ENCODE measurements at regions not wholly inside any gene's neighbourhood (a gene's known extent, or its start where the extent isn't known, plus 50 kb on each side); places are given as distances from the start of the nearest gene placed in this dataset.

GRCh38 chr18:47719096-47719780 is 211.2 kb downstream of the SMAD2 start:
- Histone ChIP-seq H3K4me1 (ENCODE audit: control insufficient read depth in 1 of 2, insufficient read depth in 2 of 2, low read length in 2 of 2) (no peaks in the 10 kb centered on the region), H4K20me1 (ENCODE audit: insufficient read depth, low read length) (no peaks in the 10 kb centered on the region), H3K9ac (ENCODE audit: insufficient read depth, low read length, poor library complexity, severe bottlenecking) (no peak overlapping the region), H3K4me2 (replicated peaks; ENCODE audit: extremely low read depth, low read length, poor library complexity, severe bottlenecking) (no peak overlapping the region), H3K4me3 (replicated peaks in 1 of 3; ENCODE audit: low read depth in 2 of 3, low read length in 3 of 3) (no peak overlapping the region), H3K36me3 (replicated peaks in 1 of 2; ENCODE audit: control insufficient read depth in 1 of 2, insufficient read depth in 2 of 2, low read length in 2 of 2) (no peaks in the 10 kb centered on the region), H2AFZ (ENCODE audit: insufficient read depth, low read depth, low read length, poor library complexity, severe bottlenecking) (no peak overlapping the region), H3K9me3 (replicated peaks in 1 of 2; ENCODE audit: control insufficient read depth in 1 of 2, insufficient read depth in 1 of 2, low read length in 2 of 2) (no peaks in the 10 kb centered on the region), H3K27ac (ENCODE audit: low read depth in 1 of 2, low read length in 2 of 2) (no peak overlapping the region), H3K27me3 (ENCODE audit: control insufficient read depth in 2 of 2, insufficient read depth in 2 of 2, low read length in 2 of 2) (no peaks in the 10 kb centered on the region), H3K79me2 (ENCODE audit: insufficient read depth, low read length) (no peaks in the 10 kb centered on the region)
- intact Hi-C loops (cut with micrococcal nuclease), result no loop called here
- WGBS (ENCODE audit: insufficient coverage), result 87% methylated on average over 6 of the region's 7 CpGs
- Mint-ChIP-seq H3K27me3 (ENCODE audit: low read depth in 3 of 3) (peaks cover 3 to 4% (median 3%) of the 10 kb centered on the region in 3 donors), H3K4me3 (no peak overlapping the region), H3K9me3 (peaks cover 0 to 3% (median 0%) of the 10 kb centered on the region in 7 donors), H3K36me3 (no peaks in the 10 kb centered on the region), H3K27ac (no peak overlapping the region), H3K4me1 (no peaks in the 10 kb centered on the region)
- TF ChIP-seq CTCF (IDR thresholded peaks at IDR 0.05), result no peak
- DNase-seq, result no peak

GRCh38 chr18:47718646-47719045 is 211.8 kb downstream of the SMAD2 start:
- Mint-ChIP-seq H3K4me3 (no peak overlapping the region), H3K36me3 (no peaks in the 10 kb centered on the region), H3K27ac (no peak overlapping the region), H3K4me1 (no peaks in the 10 kb centered on the region), H3K9me3 (peaks cover 0 to 3% (median 0%) of the 10 kb centered on the region in 7 donors), H3K27me3 (ENCODE audit: low read depth in 3 of 3) (peaks cover 4 to 6% (median 4%) of the 10 kb centered on the region in 3 donors)
- Histone ChIP-seq H3K9ac (ENCODE audit: insufficient read depth, low read length, poor library complexity, severe bottlenecking) (no peak overlapping the region), H3K27ac (ENCODE audit: low read depth in 1 of 2, low read length in 2 of 2) (no peak overlapping the region), H3K4me1 (ENCODE audit: control insufficient read depth in 1 of 2, insufficient read depth in 2 of 2, low read length in 2 of 2) (no peaks in the 10 kb centered on the region), H4K20me1 (ENCODE audit: insufficient read depth, low read length) (no peaks in the 10 kb centered on the region), H3K4me2 (replicated peaks; ENCODE audit: extremely low read depth, low read length, poor library complexity, severe bottlenecking) (no peak overlapping the region), H3K36me3 (replicated peaks in 1 of 2; ENCODE audit: control insufficient read depth in 1 of 2, insufficient read depth in 2 of 2, low read length in 2 of 2) (no peaks in the 10 kb centered on the region), H2AFZ (ENCODE audit: insufficient read depth, low read depth, low read length, poor library complexity, severe bottlenecking) (no peak overlapping the region), H3K4me3 (replicated peaks in 1 of 3; ENCODE audit: low read depth in 2 of 3, low read length in 3 of 3) (no peak overlapping the region), H3K9me3 (replicated peaks in 1 of 2; ENCODE audit: control insufficient read depth in 1 of 2, insufficient read depth in 1 of 2, low read length in 2 of 2) (no peaks in the 10 kb centered on the region), H3K27me3 (ENCODE audit: control insufficient read depth in 2 of 2, insufficient read depth in 2 of 2, low read length in 2 of 2) (no peaks in the 10 kb centered on the region), H3K79me2 (ENCODE audit: insufficient read depth, low read length) (no peaks in the 10 kb centered on the region)
- DNase-seq, result no peak
- 89% methylated on average over 1 of the region's 1 CpG for WGBS (ENCODE audit: insufficient coverage)
- intact Hi-C loops (cut with micrococcal nuclease), result no loop called here
- TF ChIP-seq CTCF (IDR thresholded peaks at IDR 0.05), result no peak
